ENCODE measurements at regions not wholly inside any gene's neighbourhood (a gene's known extent, or its start where the extent isn't known, plus 50 kb on each side); places are given as distances from the start of the nearest gene placed in this dataset.
A peak's percentile ranks its signal among the peaks of the same experiment; 100 is the strongest.

- DNase-seq = no peak
Measured at GRCh38 chrX:16222151-16222550, 54.9 kb downstream of the MAGEB17 start.

DNA sequence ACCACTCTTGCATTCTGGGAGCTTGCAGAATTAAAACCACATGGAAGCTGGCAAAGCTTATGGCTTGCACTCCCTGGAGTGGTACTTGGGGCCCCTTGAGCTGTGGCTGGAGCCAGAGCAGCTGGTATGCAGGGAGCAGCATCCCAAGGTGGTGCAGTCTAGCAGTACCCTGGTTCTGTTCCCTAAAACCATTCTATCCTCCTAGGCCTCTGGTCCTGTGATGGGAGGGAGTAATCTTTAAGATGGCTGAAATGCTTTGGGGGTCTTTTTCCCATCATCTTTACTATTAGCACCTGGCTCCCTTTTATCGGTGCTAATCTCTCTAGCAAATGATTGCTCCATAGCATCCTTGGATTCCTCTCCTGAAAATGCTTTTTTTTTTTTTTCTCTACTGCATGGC is 56.1 kb downstream of the MAGEB17 start:
- DNase-seq = no peak

GRCh38 chrX:16239211-16239610 is 71.9 kb downstream of the MAGEB17 start:
- DNase-seq = peak; percentile 39

DNA sequence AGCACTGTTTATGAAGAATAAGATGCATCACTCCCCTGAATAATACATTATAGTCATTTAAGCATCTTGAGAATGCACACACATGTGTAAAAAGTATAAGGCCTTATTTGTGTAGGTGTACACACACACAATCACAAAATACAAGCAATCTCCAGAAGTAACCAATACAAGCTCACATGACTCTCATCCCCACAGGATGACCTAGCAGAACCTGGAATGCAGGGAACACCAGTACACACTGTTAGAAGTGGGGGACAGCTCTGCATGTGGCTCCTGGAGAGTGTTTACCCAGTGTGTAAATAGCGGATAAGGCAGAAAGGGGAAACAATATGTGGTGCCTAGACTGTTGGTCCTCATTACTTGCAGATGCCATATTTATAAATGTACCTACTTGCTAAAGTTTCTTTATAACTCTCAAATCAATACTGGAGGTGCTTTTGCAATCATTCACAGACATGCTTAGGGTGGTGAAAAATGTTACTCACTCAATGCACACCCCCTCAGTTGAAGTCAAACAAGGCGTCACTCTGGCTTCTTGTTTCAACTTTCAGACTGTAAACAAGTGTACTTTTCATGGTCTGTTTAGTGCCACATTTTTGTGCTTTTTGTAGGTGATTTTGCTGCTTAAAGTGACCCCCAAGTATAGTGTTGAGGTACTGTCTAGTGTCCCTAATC is 73.1 kb downstream of the MAGEB17 start:
- no peak for DNase-seq

GRCh38 chrX:16240968-16241367 is 73.7 kb downstream of the MAGEB17 start:
- DNase-seq = no peak

- DNase-seq = no peak
Measured at GRCh38 chrX:16250296-16250695, 83.0 kb downstream of the MAGEB17 start.

GRCh38 chrX:16251782-16252181 is 84.5 kb downstream of the MAGEB17 start:
- DNase-seq = no peak

DNA sequence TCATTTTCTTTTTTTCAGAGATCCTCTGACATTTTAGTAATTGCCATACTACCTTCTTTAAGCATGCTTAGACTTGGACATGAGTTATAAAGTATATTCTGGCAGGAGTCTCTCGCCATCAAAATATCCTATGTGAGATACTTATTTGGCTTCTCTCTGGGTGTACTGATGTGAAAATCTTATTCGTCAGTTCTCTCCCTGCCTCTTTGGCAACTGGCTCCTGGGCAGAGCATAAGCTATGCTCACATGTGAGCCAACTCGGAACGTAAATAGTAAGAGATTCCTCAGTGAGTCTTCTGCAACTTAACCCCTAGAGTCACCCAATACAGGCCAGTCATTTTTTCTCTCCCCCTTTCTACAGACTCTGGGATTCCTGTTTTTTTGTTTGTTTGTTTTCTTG is 91.6 kb downstream of the MAGEB17 start:
- no peak for DNase-seq

- DNase-seq = no peak
Measured at GRCh38 chrX:16267431-16267830, 100.2 kb downstream of the MAGEB17 start.

DNA sequence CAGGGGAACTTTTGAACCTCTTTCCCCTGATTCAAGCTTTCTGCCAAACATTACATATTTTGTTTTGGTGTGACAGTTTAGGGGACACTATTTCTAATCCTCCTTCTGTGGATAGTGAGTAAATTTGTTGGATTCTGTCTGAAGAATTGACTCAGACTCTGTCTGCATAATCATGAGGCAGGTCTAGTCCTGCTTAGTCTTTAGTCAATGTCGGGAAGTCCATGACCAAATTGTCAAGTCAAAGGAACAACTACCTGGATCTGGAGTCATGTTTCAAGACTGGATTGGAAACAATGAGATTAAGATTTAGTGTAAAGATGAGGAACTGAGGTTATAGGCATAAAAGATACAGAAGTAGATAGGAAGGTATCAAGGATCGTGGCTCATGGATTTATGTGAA is 100.9 kb downstream of the MAGEB17 start:
- no peak for DNase-seq

GRCh38 chrX:16278927-16279326 is 111.6 kb downstream of the MAGEB17 start:
- DNase-seq = peak; percentile 3

DNA sequence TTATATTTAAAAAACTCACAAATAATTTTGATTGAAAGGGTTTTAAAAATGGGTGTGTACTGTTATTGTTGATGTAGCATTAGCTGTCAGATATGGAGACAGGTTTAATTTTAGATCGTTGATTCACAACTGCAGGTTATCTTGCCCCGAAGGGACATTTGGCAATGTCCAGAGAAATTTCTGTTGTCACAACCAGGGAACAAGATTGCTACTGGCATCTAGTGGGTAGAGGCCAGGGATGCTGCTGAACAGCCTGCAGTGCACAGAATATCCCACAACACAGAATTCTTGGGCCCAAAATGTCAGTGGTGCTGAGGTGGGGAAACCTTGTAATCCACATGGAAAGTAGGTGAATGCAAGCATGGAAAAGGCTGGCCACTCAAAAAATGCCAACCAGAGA is 114.9 kb downstream of the MAGEB17 start:
- DNase-seq = no peak

GRCh38 chrX:16284842-16285241 is 117.6 kb downstream of the MAGEB17 start:
- DNase-seq = no peak

GRCh38 chrX:16290997-16291396 is 123.7 kb downstream of the MAGEB17 start:
- no peak for DNase-seq

- no peak for DNase-seq
Measured at GRCh38 chrX:16300831-16301230, 133.6 kb downstream of the MAGEB17 start.

DNA sequence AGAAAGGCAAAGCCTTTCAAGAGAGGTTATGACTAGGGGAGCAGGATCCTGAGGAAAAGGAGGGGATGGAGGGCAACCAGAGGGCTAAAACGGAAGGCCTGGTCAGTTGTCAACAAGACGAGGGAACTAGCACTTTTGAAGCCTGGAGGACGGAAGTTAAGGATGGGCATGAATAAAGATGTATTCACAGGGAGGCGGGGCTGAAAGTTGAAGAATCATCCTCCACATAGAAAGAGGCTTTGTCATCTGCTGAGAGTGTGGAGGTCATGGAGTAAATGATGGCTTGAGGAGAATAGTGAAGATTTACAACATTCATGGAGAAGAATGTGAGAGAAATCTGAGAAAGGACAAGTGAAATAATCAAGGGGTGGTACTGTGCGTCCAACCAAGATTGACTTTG is 137.5 kb downstream of the MAGEB17 start:
- no peak for DNase-seq

GRCh38 chrX:16305187-16305586 is 137.9 kb downstream of the MAGEB17 start:
- no peak for DNase-seq

- no peak for DNase-seq
Measured at GRCh38 chrX:16307950-16308349, 140.7 kb downstream of the MAGEB17 start.

DNA sequence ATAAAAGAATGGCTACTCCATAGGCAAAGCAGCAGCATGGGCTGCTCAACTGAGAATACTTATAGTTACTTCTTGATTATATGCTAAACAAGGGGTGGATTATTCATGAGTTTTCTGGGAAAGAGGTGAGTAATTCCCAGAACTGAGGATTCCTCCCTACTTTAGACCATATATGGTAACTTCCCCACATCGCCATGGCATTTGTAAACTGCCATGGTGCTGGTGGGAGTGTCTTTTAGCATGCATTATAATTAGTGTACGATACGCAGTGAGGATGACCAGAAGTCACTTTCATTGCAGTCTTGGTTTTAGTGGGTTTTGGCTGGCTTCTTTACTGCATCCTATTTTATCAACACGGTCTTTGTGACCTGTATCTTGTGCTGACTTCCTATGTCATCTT is 141.5 kb downstream of the MAGEB17 start:
- no peak for DNase-seq

DNA sequence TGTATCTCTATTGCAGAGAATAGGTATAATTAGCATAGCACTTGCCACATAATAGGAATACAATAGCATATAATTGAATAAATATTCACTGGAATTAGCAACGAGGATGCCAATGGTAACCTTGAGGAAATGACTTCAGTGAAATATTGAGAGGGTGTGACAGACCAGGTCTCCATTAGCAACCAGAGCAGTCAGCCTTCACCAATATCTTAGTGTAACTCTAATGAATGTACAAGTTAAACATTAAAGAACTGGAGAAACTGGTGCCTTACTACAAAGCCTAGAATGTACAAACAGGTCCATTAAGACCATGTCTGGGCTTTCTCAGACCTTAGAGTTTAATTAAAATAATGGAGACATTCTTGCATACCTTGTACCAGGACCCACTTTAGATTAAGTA is 143.0 kb downstream of the MAGEB17 start:
- no peak for DNase-seq

DNA sequence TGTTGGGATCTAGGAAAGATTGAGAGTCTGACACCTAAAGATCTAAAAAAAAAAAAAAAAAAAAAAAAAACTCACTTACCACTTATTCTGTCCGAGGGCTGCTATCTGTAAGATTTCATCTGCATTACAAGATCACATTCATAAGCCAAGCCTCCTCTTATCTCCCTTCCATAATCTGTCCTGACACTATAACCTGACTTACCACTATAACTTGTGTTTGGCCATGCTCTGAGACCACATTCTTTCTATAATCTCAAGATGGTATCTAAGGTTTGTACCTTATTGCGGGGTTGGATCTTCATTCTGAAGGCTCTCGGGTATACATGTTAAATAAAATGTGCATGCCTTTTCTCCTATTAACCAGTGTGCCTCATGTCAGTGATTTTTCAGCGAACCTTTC is 144.4 kb downstream of the MAGEB17 start:
- no peak for DNase-seq

GRCh38 chrX:16312761-16313623 is 145.7 kb downstream of the MAGEB17 start:
- no peak for DNase-seq

DNA sequence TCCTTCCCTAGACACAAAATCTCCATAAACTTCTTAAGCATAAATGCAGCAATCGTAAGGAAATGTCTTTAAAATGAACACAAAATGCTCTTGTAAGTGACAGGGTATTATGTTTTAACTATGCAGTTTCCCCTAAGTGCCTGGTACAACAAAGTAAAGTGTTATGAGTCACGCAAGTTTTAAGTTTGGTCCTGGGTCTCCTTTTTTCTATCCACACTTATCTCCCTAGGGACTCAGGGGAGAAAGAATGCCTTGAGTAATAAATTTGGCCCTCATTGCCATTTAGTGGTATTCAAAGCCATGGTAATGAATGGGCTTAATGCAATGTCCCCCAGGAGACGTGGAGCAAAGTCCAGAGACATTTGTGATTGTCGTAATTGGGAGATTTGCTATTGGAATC is 149.1 kb downstream of the MAGEB17 start:
- DNase-seq = no peak

GRCh38 chrX:16319929-16320328 is 152.6 kb downstream of the MAGEB17 start:
- DNase-seq = no peak

All from activated CD4-positive, alpha-beta T cell treated with anti-CD3 and anti-CD28 coated beads, Interleukin-2, Interleukin-6, amounts not matched to agents 100 ng/mL and 50 ng/mL, durations not matched to agents 16 hours and 8 hours (primary cell).